Transverse colon (tissue), 4 donors: ENCODE measurements at regions not wholly inside any gene's neighbourhood (a gene's known extent, or its start where the extent isn't known, plus 50 kb on each side); places are given as distances from the start of the nearest gene placed in this dataset.

Source experiments
- DNase-seq: peaks from one replicate; pipeline ENCODE4 v3.0.0-alpha.2; 2019
- H3K27ac ChIP-seq, 4 donors: fragments of 200-600 bp; sonication (generic); 2 replicates each; pipeline ENCODE4 v1.5.1; 2016 to 2018; ENCODE audit warnings: inconsistent platforms in 4 of 4
- H3K27me3 ChIP-seq: fragments of 200-600 bp; sonication (generic); 2 replicates; pipeline ENCODE4 v1.5.1; 2017; ENCODE audit warnings: inconsistent platforms
- H3K36me3 ChIP-seq, 4 donors: fragments of 200-600 bp; sonication (generic); 2 replicates each; pipeline ENCODE4 v1.5.1; 2017 to 2019; ENCODE audit warnings: inconsistent platforms in 4 of 4
- H3K4me1 ChIP-seq, 4 donors: fragments of 200-600 bp; sonication (generic); 2 replicates each; pipeline ENCODE4 v1.5.1; 2017 to 2020; ENCODE audit warnings: inconsistent platforms in 4 of 4
- H3K4me3 ChIP-seq, 4 donors: fragments of 200-600 bp; sonication (generic); 1 replicate in 1 of 4; 2 replicates in 3 of 4; pipeline versions ENCODE4 v1.5.1 to v1.6.1; 2017 to 2019; ENCODE audit warnings: inconsistent platforms in 4 of 4
- H3K9me3 ChIP-seq, 2 donors: fragments of 200-600 bp; sonication (generic); 2 replicates each; pipeline ENCODE4 v1.5.1; 2017 to 2019; ENCODE audit warnings: inconsistent platforms in 2 of 2
- CTCF ChIP-seq, 5 experiments: fragments of 200-600 bp in 3 of 5; fragments of 450-650 bp in 2 of 5; sonication (generic) in 3 of 5; IDR thresholded peaks; 1 replicate in 2 of 5; 2 replicates in 3 of 5; pipeline ENCODE4 v1.5.1; 2016 to 2017; ENCODE audit warnings: antibody characterized with exemption in 5 of 5, inconsistent platforms in 3 of 5, mild to moderate bottlenecking in 2 of 5, moderate library complexity in 1 of 5
- EP300 ChIP-seq: sonication (generic); formaldehyde crosslinking; IDR thresholded peaks from one replicate; pipeline ENCODE4 v1.6.1; 2017; ENCODE audit warnings: antibody characterized with exemption, low read depth
- POLR2A ChIP-seq: fragments of 450-650 bp; IDR thresholded peaks from one replicate; pipeline ENCODE4 v1.6.1; 2016; ENCODE audit warnings: antibody characterized with exemption, mild to moderate bottlenecking, moderate library complexity
- POLR2AphosphoS5 ChIP-seq, 3 donors: sonication (generic); formaldehyde crosslinking; IDR thresholded peaks; one replicate each; pipeline ENCODE4 v1.6.1; 2016; ENCODE audit warnings: antibody characterized with exemption in 3 of 3
- WGBS, 2 donors: methylation state at CpG; one replicate each; pipeline ENCODE4 v1.1.5; 2018; ENCODE audit warnings: low coverage in 1 of 2; 5-methylcytosine and 5-hydroxymethylcytosine counted together
- in situ Hi-C, 4 donors: fragments of 200-750 bp; cut with MboI; loops; one replicate each; pipeline versions ENCODE4 v1.15.0 to v1.15.1; 2017; ENCODE audit warnings: low sequenced_read_pairs in 3 of 4, low pct_ligation_motif_present in 1 of 4, low pct_unique_long_range_greater_than_20kb in 1 of 4
- intact Hi-C: fragments of 100-400 bp; cut with DNase I; formaldehyde crosslinking; loops from one replicate; pipeline ENCODE4 v1.15.1; 2023; ENCODE audit warnings: low total_unique reads

DNA sequence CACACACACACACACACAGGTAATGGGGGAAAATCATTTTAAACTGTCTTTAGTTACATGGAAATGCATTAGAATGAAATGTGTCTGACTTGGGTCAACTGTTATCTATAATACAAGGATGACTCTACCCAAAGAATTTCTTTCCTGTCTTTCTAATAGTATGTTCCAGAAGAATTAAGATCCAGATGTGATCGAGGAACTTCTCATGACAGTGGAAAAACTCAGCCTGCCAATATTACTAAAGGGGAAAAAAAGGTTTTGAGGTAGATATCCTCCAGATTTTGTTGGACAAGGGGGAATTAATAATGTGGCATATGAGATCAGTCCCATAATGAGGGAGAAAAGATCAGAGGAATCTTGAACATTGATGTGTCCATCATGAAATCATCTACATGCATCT, 190.6 kb upstream of the MAP3K1 start:
- H3K4me3 ChIP-seq = no peak overlapping the region
- TF ChIP-seq EP300 (no peak), POLR2A (no peak), POLR2AphosphoS5 (IDR thresholded peaks at IDR 0.05) (no peak), CTCF (IDR thresholded peaks at IDR 0.05) (no peak)
- no peaks in the 10 kb centered on the region for H3K4me1 ChIP-seq
- WGBS, 2 donors = 70 to 83% methylated on average over 1 of the region's 1 CpG
- in situ Hi-C loops (no loop called here), intact Hi-C loops (no loop called here)
- H3K27ac ChIP-seq = no peak overlapping the region
- no peak for DNase-seq
- no peaks in the 10 kb centered on the region for H3K9me3 ChIP-seq
- H3K27me3 ChIP-seq = no peaks in the 10 kb centered on the region
- no peaks in the 10 kb centered on the region for H3K36me3 ChIP-seq

- Histone ChIP-seq H3K9me3 (peaks cover 5% of the 10 kb centered on the region in 2 donors), H3K4me3 (no peak overlapping the region), H3K4me1 (no peaks in the 10 kb centered on the region), H3K27me3 (no peaks in the 10 kb centered on the region), H3K27ac (no peak overlapping the region), H3K36me3 (no peaks in the 10 kb centered on the region)
- in situ Hi-C loops (no loop called here), intact Hi-C loops (no loop called here)
- WGBS, 2 donors = 83 to 86% methylated on average over 2 of the region's 2 CpGs
- TF ChIP-seq EP300 (no peak), POLR2AphosphoS5 (IDR thresholded peaks at IDR 0.05) (no peak), CTCF (IDR thresholded peaks at IDR 0.05) (no peak), POLR2A (no peak)
- no peak for DNase-seq
These were observed 193.2 kb upstream of the MAP3K1 start for GRCh38 chr5:56622141-56622540.

GRCh38 chr5:56620903-56621677, 194.3 kb upstream of the MAP3K1 start:
- Histone ChIP-seq H3K9me3 (peaks cover 5% of the 10 kb centered on the region in 2 donors), H3K4me3 (no peak overlapping the region), H3K4me1 (peaks cover 0 to 7% (median under 1%) of the 10 kb centered on the region in 4 donors), H3K27ac (no peak overlapping the region), H3K36me3 (no peaks in the 10 kb centered on the region), H3K27me3 (no peaks in the 10 kb centered on the region)
- in situ Hi-C loops (no loop called here), intact Hi-C loops (no loop called here)
- TF ChIP-seq POLR2A (no peak), POLR2AphosphoS5 (IDR thresholded peaks at IDR 0.05) (no peak), EP300 (no peak), CTCF (IDR thresholded peaks at IDR 0.05) (no peak)
- no peak for DNase-seq
- 91 to 94% methylated on average over 3 of the region's 3 CpGs for WGBS, 2 donors

DNA sequence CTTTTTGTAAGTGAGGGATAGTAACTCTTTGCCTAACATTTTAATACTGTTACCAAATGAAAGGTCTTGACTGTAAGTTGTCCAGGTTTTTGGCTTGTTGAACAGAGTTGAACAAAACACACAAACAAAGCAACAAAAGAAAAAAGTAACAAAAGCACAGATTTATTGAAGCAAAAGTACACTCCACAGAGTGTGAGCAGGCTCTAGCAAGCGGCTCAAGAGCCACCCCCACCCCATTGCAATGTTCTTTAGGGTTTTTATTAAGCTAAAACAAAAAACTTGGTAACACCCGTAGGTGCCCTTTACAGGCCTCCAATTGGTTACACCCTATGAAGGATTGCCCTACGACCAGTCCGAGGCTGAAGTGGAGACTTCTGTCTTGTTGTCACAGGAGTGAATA, 197.4 kb upstream of the MAP3K1 start:
- TF ChIP-seq EP300 = no peak
- H3K27me3 ChIP-seq = no peaks in the 10 kb centered on the region
- no peaks in the 10 kb centered on the region for H3K36me3 ChIP-seq
- in situ Hi-C loops = no loop called here
- H3K4me1 ChIP-seq = peaks cover 4 to 15% (median 9%) of the 10 kb centered on the region in 4 donors
- no peak overlapping the region for H3K4me3 ChIP-seq
- intact Hi-C loops = no loop called here
- peaks cover 5% of the 10 kb centered on the region in 2 donors for H3K9me3 ChIP-seq
- no peak overlapping the region for H3K27ac ChIP-seq
- WGBS, 2 donors = 74 to 93% methylated on average over 3 to 4 of the region's 4 CpGs
- no peak for DNase-seq
